A549 (cell line): ENCODE measurements at regions not wholly inside any gene's neighbourhood (a gene's known extent, or its start where the extent isn't known, plus 50 kb on each side); places are given as distances from the start of the nearest gene placed in this dataset.

ENCODE experiments used
- ATAC-seq, 2 experiments: fragments of 200-7000 bp in 1 of 2; fragments of >200 bp in 1 of 2; cut with Nextera tagmentation in 1 of 2; cut with Tn5 transposase in 1 of 2; 3 replicates each; pipeline versions ENCODE4 v1.8.0 to v1.9.1; 2018 to 2020; ENCODE audit warnings: mild to moderate bottlenecking in 1 of 2, moderate library complexity in 1 of 2
- CTCF ChIA-PET: fragments of 300-600 bp; sonication (Branson Sonifier 250); formaldehyde crosslinking; extraction: SDS; loops from one replicate; lab custom pipeline; 2021; ENCODE audit warnings: antibody characterized with exemption, inconsistent platforms; lab: Yijun Ruan, JAX
- POLR2A ChIA-PET: fragments of 350-600 bp; formaldehyde crosslinking; extraction: SDS; loops from one replicate; lab custom pipeline; 2021; ENCODE audit warnings: antibody characterized with exemption, inconsistent platforms; lab: Yijun Ruan, JAX
- DNase-seq, 2 experiments: peaks; one replicate each; pipeline versions ENCODE4 v3.0.0 to v3.0.0-alpha.2; 2011 to 2016; ENCODE audit warnings: low read depth in 1 of 2, low spot score in 1 of 2
- FAIRE-seq: peaks from 2 replicates; lab custom pipeline; 2011; peaks lifted over from hg19 to GRCh38; lab: Jason Lieb, UNC
- H3K27ac ChIP-seq, 2 experiments: fragments of >200 bp; sonication (Bioruptor Twin); formaldehyde crosslinking; 3 replicates each; pipeline ENCODE4 v1.5.1; 2016 to 2017
- H3K4me1 ChIP-seq: fragments of >200 bp; sonication (Bioruptor Twin); formaldehyde crosslinking; 3 replicates; pipeline ENCODE4 v1.6.1; 2016
- H3K4me2 ChIP-seq: fragments of >200 bp; sonication (Bioruptor Twin); formaldehyde crosslinking; 3 replicates; pipeline ENCODE4 v1.6.1; 2016
- H3K4me3 ChIP-seq: fragments of >200 bp; sonication (Bioruptor Twin); formaldehyde crosslinking; 3 replicates; pipeline ENCODE4 v1.5.1; 2016
- H3K9me3 ChIP-seq: fragments of >200 bp; sonication (Bioruptor Twin); formaldehyde crosslinking; 3 replicates; pipeline ENCODE4 v1.6.1; 2016
- CBX2 ChIP-seq: fragments of 200-600 bp; sonication (generic); IDR thresholded peaks from 2 replicates; pipeline ENCODE4 v1.6.1; 2016; ENCODE audit warnings: low read depth, mild to moderate bottlenecking, borderline replicate concordance
- CBX8 ChIP-seq: fragments of 200-600 bp; sonication (generic); IDR thresholded peaks from 2 replicates; pipeline ENCODE4 v1.6.1; 2016
- CEBPB ChIP-seq, 2 experiments: fragments of >200 bp in 1 of 2; sonication (Bioruptor Twin) in 1 of 2; formaldehyde crosslinking in 1 of 2; IDR thresholded peaks; 2 replicates each; pipeline ENCODE4 v1.6.1; 2012 to 2016
- CHD4 ChIP-seq: fragments of 200-600 bp; sonication (generic); IDR thresholded peaks from 2 replicates; pipeline ENCODE4 v1.6.1; 2016; ENCODE audit warnings: antibody characterized with exemption, mild to moderate bottlenecking, borderline replicate concordance
- EHMT2 ChIP-seq: fragments of 200-600 bp; sonication (generic); IDR thresholded peaks from 2 replicates; pipeline ENCODE4 v1.6.1; 2016; ENCODE audit warnings: antibody characterized with exemption, low read depth, mild to moderate bottlenecking, moderate library complexity
- ESRRA ChIP-seq: fragments of 150-350 bp; IDR thresholded peaks from 2 replicates; pipeline ENCODE4 v1.6.1; 2014; ENCODE audit warnings: mild to moderate bottlenecking, low read length, borderline replicate concordance
- FOSL2 ChIP-seq, 2 experiments: fragments of 450-650 bp in 1 of 2; fragments of >200 bp in 1 of 2; sonication (Bioruptor Twin) in 1 of 2; formaldehyde crosslinking; IDR thresholded peaks; 2 replicates each; pipeline versions ENCODE4 v1.5.0 to v1.6.1; 2016 to 2020; ENCODE audit warnings: mild to moderate bottlenecking in 1 of 2, moderate library complexity in 1 of 2
- HDAC2 ChIP-seq: fragments of 200-600 bp; sonication (generic); IDR thresholded peaks from 2 replicates; pipeline ENCODE4 v1.6.1; 2016
- HOXB13 ChIP-seq: fragments of 250-450 bp; sonication (Bioruptor Pico); IDR thresholded peaks from 2 replicates; pipeline ENCODE4 v1.5.0; 2020; ENCODE audit warnings: low read depth, mild to moderate bottlenecking, moderate library complexity
- HOXB5 ChIP-seq: fragments of 250-450 bp; sonication (Bioruptor Pico); IDR thresholded peaks from 2 replicates; pipeline ENCODE4 v1.5.0; 2020; ENCODE audit warnings: mild to moderate bottlenecking, moderate library complexity
- JUNB ChIP-seq: fragments of >200 bp; sonication (Bioruptor Twin); formaldehyde crosslinking; IDR thresholded peaks from 2 replicates; pipeline ENCODE4 v1.6.1; 2016
- KDM1A ChIP-seq: fragments of 200-600 bp; sonication (generic); IDR thresholded peaks from 2 replicates; pipeline ENCODE4 v1.6.1; 2016; ENCODE audit warnings: low read depth, mild to moderate bottlenecking
- MYC ChIP-seq: IDR thresholded peaks from 2 replicates; pipeline ENCODE4 v1.6.1; 2012; ENCODE audit warnings: mild to moderate bottlenecking, inconsistent platforms, low read length, improper control_type of control experiment, borderline replicate concordance
- NPAS2 ChIP-seq: fragments of 250-450 bp; sonication (Bioruptor Pico); IDR thresholded peaks from 2 replicates; pipeline ENCODE4 v1.8.0; 2022; ENCODE audit warnings: mild to moderate bottlenecking, moderate library complexity, borderline replicate concordance
- NR3C1 ChIP-seq: fragments of >200 bp; sonication (Bioruptor Twin); formaldehyde crosslinking; IDR thresholded peaks from 3 replicates; pipeline ENCODE4 v1.6.1; 2017
- POLR2AphosphoS2 ChIP-seq: conservative IDR thresholded peaks from 2 replicates; pipeline ENCODE4 v1.6.1; 2012; ENCODE audit warnings: low read length, improper control_type of control experiment, inconsistent platforms
- RAD21 ChIP-seq, 2 experiments: fragments of >200 bp in 1 of 2; sonication (Bioruptor Twin) in 1 of 2; formaldehyde crosslinking in 1 of 2; IDR thresholded peaks in 1 of 2; conservative IDR thresholded peaks in 1 of 2; 2 replicates in 1 of 2; 3 replicates in 1 of 2; pipeline ENCODE4 v1.6.1; 2012 to 2018; ENCODE audit warnings: inconsistent platforms in 1 of 2
- RCOR1 ChIP-seq: fragments of 150-350 bp; IDR thresholded peaks from 2 replicates; pipeline ENCODE4 v1.6.1; 2014; ENCODE audit warnings: antibody characterized with exemption, low read length, low read depth
- RNF2 ChIP-seq: fragments of 200-600 bp; sonication (generic); IDR thresholded peaks from 2 replicates; pipeline ENCODE4 v1.6.1; 2016; ENCODE audit warnings: low read depth, mild to moderate bottlenecking, antibody characterized with exemption, moderate library complexity, borderline replicate concordance
- TP53 ChIP-seq: fragments of 250-450 bp; sonication (Bioruptor Pico); IDR thresholded peaks from 2 replicates; pipeline ENCODE4 v1.5.0; 2021; ENCODE audit warnings: mild to moderate bottlenecking, moderate library complexity
- ZC3H11A ChIP-seq: fragments of 450-650 bp; IDR thresholded peaks from 2 replicates; pipeline ENCODE4 v1.6.1; 2014; ENCODE audit warnings: antibody characterized with exemption, mild to moderate bottlenecking
- ZFP36 ChIP-seq: fragments of 450-650 bp; IDR thresholded peaks from 2 replicates; pipeline ENCODE4 v1.6.1; 2014; ENCODE audit warnings: borderline replicate concordance; ENCODE audit not compliant: partially characterized antibody
- ZNF302 ChIP-seq: fragments of 250-450 bp; sonication (Bioruptor Pico); IDR thresholded peaks from 2 replicates; pipeline ENCODE4 v1.9.0; 2021; ENCODE audit warnings: inconsistent platforms, mild to moderate bottlenecking, moderate library complexity
- WGBS: methylation state at CpG from one replicate; pipeline ENCODE4 v1.1.6; 2017; ENCODE audit errors: missing lambda C conversion rate; 5-methylcytosine and 5-hydroxymethylcytosine counted together
- TF ChIP-seq, protein P1 (sequence below): fragments of >200 bp; sonication (Bioruptor Twin); formaldehyde crosslinking; IDR thresholded peaks from 2 replicates; pipeline ENCODE4 v1.6.1; 2016
- TF ChIP-seq, protein P2 (sequence below): IDR thresholded peaks from 2 replicates; pipeline ENCODE4 v1.6.1; 2012; ENCODE audit warnings: low read depth, borderline replicate concordance
- TF ChIP-seq, protein P3 (sequence below): fragments of 450-650 bp; IDR thresholded peaks from 2 replicates; pipeline ENCODE4 v1.6.1; 2014; ENCODE audit warnings: antibody characterized with exemption
- TF ChIP-seq, protein P4 (sequence below): fragments of >200 bp; sonication (Bioruptor Twin); formaldehyde crosslinking; IDR thresholded peaks from 3 replicates; pipeline ENCODE4 v1.6.1; 2016

DNA sequence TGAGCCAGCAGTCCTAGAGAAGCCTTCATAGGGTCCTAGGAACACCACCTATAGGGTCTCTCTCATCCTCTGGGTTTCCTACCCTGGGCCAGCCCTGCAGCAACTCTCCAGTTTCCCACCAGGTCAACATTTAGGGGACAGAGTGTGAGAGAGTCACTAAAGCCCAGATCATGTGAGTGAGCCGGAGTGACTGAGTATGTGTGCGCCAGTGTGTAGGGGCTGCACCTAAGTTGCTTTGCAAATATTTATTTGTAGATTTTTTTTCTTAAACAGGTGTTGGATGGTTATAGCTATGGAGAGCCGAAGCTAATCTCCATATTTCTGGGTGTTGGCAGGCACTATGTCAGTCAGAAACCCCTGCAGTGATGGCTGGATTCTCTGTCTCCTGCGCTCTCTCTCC lies 232.5 kb upstream of the NCAM1 start (continued):
- TF ChIP-seq ESRRA: no peak
- TF ChIP-seq ZC3H11A: no peak
- no peak for TF ChIP-seq ZFP36
- TF ChIP-seq, all 56 proteins: peak for 0

DNA sequence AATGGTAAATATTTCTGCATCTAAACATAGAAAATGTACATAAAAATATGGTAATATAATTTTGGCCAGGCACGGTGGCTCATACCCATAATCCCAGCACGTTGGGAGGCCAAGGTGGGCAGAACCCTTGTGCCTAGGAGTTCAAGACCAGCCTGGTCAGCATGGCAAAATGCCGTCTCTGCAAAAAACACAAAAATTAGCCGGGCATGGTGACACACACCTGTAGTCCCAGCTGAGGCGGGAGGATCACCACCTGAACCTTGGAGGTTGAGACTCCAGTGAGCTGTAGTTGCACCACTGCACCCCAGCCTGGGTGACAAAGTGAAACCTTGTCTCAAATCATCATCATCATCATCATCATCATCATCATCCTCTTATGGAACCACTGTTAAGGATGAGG lies 230.6 kb upstream of the NCAM1 start:
- DNase-seq: no peak
- H3K4me1 ChIP-seq: no peaks in the 10 kb centered on the region
- H3K9me3 ChIP-seq: no peaks in the 10 kb centered on the region
- H3K4me2 ChIP-seq: no peak overlapping the region
- TF ChIP-seq ZNF302 (CRISPR knock-in tag): no peak
- no peak for TF ChIP-seq CBX8
- TF ChIP-seq ZFP36: no peak
- TF ChIP-seq CHD4: no peak
- no peak for TF ChIP-seq POLR2AphosphoS2
- TF ChIP-seq, protein P1, sequence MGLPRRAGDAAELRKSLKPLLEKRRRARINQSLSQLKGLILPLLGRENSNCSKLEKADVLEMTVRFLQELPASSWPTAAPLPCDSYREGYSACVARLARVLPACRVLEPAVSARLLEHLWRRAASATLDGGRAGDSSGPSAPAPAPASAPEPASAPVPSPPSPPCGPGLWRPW: no peak
- TF ChIP-seq KDM1A: no peak
- TF ChIP-seq FOSL2 (IDR thresholded peaks at IDR 0.05): no peak
- TF ChIP-seq FOSL2 (CRISPR knock-in tag; IDR thresholded peaks at IDR 0.05): no peak
- TF ChIP-seq NR3C1: no peak
- no peak for TF ChIP-seq TP53 (CRISPR knock-in tag)
- no peak for TF ChIP-seq RNF2
- TF ChIP-seq, protein P2, sequence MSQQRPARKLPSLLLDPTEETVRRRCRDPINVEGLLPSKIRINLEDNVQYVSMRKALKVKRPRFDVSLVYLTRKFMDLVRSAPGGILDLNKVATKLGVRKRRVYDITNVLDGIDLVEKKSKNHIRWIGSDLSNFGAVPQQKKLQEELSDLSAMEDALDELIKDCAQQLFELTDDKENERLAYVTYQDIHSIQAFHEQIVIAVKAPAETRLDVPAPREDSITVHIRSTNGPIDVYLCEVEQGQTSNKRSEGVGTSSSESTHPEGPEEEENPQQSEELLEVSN: no peak
- TF ChIP-seq HDAC2: no peak
- no peak for TF ChIP-seq MYC
- no peak for TF ChIP-seq NPAS2
- no peak for TF ChIP-seq CBX2
- TF ChIP-seq, protein P3, sequence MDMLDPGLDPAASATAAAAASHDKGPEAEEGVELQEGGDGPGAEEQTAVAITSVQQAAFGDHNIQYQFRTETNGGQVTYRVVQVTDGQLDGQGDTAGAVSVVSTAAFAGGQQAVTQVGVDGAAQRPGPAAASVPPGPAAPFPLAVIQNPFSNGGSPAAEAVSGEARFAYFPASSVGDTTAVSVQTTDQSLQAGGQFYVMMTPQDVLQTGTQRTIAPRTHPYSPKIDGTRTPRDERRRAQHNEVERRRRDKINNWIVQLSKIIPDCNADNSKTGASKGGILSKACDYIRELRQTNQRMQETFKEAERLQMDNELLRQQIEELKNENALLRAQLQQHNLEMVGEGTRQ: no peak
- no peak for TF ChIP-seq RCOR1
- TF ChIP-seq, protein P4, sequence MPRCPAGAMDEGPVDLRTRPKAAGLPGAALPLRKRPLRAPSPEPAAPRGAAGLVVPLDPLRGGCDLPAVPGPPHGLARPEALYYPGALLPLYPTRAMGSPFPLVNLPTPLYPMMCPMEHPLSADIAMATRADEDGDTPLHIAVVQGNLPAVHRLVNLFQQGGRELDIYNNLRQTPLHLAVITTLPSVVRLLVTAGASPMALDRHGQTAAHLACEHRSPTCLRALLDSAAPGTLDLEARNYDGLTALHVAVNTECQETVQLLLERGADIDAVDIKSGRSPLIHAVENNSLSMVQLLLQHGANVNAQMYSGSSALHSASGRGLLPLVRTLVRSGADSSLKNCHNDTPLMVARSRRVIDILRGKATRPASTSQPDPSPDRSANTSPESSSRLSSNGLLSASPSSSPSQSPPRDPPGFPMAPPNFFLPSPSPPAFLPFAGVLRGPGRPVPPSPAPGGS: no peak
- TF ChIP-seq, all 56 proteins: peak for 0
- ATAC-seq: no peak
- 12% methylated on average over 5 of the region's 5 CpGs for WGBS
- ChIA-PET POLR2A (no interaction called here), CTCF (no interaction called here)
- FAIRE-seq: no peak
- Histone ChIP-seq H3K4me3 (no peak overlapping the region), H3K27ac (no peak overlapping the region)

DNA sequence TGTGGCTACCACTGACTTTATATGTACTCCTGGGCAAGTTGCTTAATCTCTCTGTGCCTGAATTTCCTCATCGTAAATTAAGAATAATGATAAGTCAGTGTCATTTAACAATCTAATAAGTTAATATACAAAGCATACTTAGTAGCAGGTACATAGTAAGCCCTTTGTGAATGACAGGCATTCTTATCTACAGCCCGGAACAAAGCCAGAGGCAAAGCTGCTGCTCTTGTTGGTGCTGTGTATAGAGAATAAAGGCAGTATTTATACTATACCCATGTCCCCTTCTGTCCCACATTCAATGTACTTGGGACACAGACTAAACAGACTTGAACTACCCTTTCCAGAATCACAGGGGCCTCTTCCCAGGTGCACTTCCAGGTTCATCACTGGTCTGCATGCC lies 229.7 kb upstream of the NCAM1 start:
- H3K27ac ChIP-seq: no peak overlapping the region
- H3K4me3 ChIP-seq: no peak overlapping the region
- FAIRE-seq (no peak), DNase-seq (no peak), ATAC-seq (no peak)
- ChIA-PET POLR2A (no interaction called here), CTCF (no interaction called here)
- no peaks in the 10 kb centered on the region for H3K4me1 ChIP-seq
- TF ChIP-seq HOXB13 (CRISPR knock-in tag) (no peak), HOXB5 (CRISPR knock-in tag) (no peak), EHMT2 (no peak), JUNB (no peak), RAD21 (conservative IDR thresholded peaks at IDR 0.05 in 1 of 2, IDR thresholded peaks at IDR 0.05 in 1 of 2) (no peak), CEBPB (IDR thresholded peaks at IDR 0.05) (no peak)
- no peaks in the 10 kb centered on the region for H3K9me3 ChIP-seq
- H3K4me2 ChIP-seq: no peak overlapping the region
- WGBS: 0% methylated on average over 2 of the region's 2 CpGs
